H1 (cell line): ENCODE measurements at regions not wholly inside any gene's neighbourhood (a gene's known extent, or its start where the extent isn't known, plus 50 kb on each side); places are given as distances from the start of the nearest gene placed in this dataset.

Source experiments
- CTCF ChIA-PET: fragments of 300-600 bp; sonication (Branson Sonifier 250); formaldehyde crosslinking; loops from one replicate; lab custom pipeline; 2021; ENCODE audit not compliant: partially characterized antibody; lab: Charles Lee
- POLR2A ChIA-PET: fragments of 300-600 bp; sonication (Branson Sonifier 250); formaldehyde crosslinking; loops from one replicate; lab custom pipeline; 2021; ENCODE audit warnings: inconsistent platforms; ENCODE audit not compliant: partially characterized antibody; lab: Charles Lee
- DNase-seq, 2 experiments: peaks; one replicate each; pipeline versions ENCODE4 v3.0.0 to v3.0.0-alpha.2; 2010 to 2022; ENCODE audit warnings: low spot score in 2 of 2, low read depth in 1 of 2, mixed read lengths in 1 of 2
- FAIRE-seq: peaks from 2 replicates; lab custom pipeline; 2011; peaks lifted over from hg19 to GRCh38; lab: Jason Lieb, UNC
- H2AFZ ChIP-seq: 2 replicates; pipeline ENCODE4 v1.8.1; 2012; ENCODE audit warnings: low read length, inconsistent platforms
- H2AK5ac ChIP-seq: 2 replicates; pipeline ENCODE4 v1.6.1; 2013; ENCODE audit warnings: low read depth, low read length
- H2BK120ac ChIP-seq: replicated peaks from 2 replicates; pipeline ENCODE3; 2013; ENCODE audit warnings: low read depth, low read length, inconsistent platforms
- H2BK12ac ChIP-seq: 2 replicates; pipeline ENCODE4 v1.6.1; 2013; ENCODE audit warnings: low read depth, low read length
- H2BK15ac ChIP-seq: 2 replicates; pipeline ENCODE4 v1.6.1; 2013; ENCODE audit warnings: low read length
- H2BK20ac ChIP-seq: 2 replicates; pipeline ENCODE4 v1.6.1; 2013; ENCODE audit warnings: low read length
- H2BK5ac ChIP-seq: 2 replicates; pipeline ENCODE4 v1.6.1; 2013; ENCODE audit warnings: low read depth, low read length
- H3K14ac ChIP-seq: 2 replicates; pipeline ENCODE4 v1.6.1; 2013; ENCODE audit warnings: inconsistent platforms; ENCODE audit not compliant: insufficient read length
- H3K18ac ChIP-seq: 2 replicates; pipeline ENCODE4 v1.6.1; 2013; ENCODE audit warnings: low read length; ENCODE audit errors: extremely low read depth
- H3K23ac ChIP-seq: 2 replicates; pipeline ENCODE4 v1.6.1; 2013; ENCODE audit warnings: inconsistent platforms; ENCODE audit not compliant: insufficient read length
- H3K23me2 ChIP-seq: 2 replicates; pipeline ENCODE4 v1.6.1; 2013; ENCODE audit warnings: low read depth, low read length
- H3K27ac ChIP-seq: 2 replicates; pipeline ENCODE4 v1.6.1; 2011; ENCODE audit warnings: low read depth, low read length, inconsistent platforms
- H3K27me3 ChIP-seq, 4 experiments: replicated peaks in 1 of 4; 1 replicate in 1 of 4; 2 replicates in 3 of 4; pipeline versions ENCODE4 v1.6.1 to v1.8.1; 2011 to 2013; ENCODE audit warnings: low read length in 3 of 4, mild to moderate bottlenecking in 3 of 4, inconsistent platforms in 2 of 4, mixed read lengths in 2 of 4, moderate library complexity in 1 of 4; ENCODE audit not compliant: control insufficient read depth in 3 of 4, insufficient read depth in 3 of 4; ENCODE audit errors: extremely low read depth in 1 of 4
- H3K36me3 ChIP-seq, 4 experiments: 2 replicates each; pipeline versions ENCODE4 v1.6.1 to v1.8.1; 2011 to 2013; ENCODE audit warnings: mild to moderate bottlenecking in 4 of 4, low read length in 3 of 4, moderate library complexity in 2 of 4, control low read depth in 1 of 4, inconsistent platforms in 1 of 4; ENCODE audit not compliant: insufficient read depth in 4 of 4, control insufficient read depth in 2 of 4
- H3K4ac ChIP-seq: replicated peaks from 2 replicates; pipeline ENCODE3; 2013; ENCODE audit warnings: low read length, low read depth, mixed read lengths, inconsistent platforms; ENCODE audit not compliant: insufficient read length
- H3K4me1 ChIP-seq, 4 experiments: replicated peaks in 1 of 4; 1 replicate in 1 of 4; 2 replicates in 3 of 4; pipeline versions ENCODE4 v1.6.1 to v1.8.1; 2011 to 2013; ENCODE audit warnings: low read length in 3 of 4, inconsistent platforms in 2 of 4, mixed read lengths in 1 of 4; ENCODE audit not compliant: insufficient read depth in 4 of 4, control insufficient read depth in 3 of 4
- H3K4me2 ChIP-seq, 2 experiments: 2 replicates each; pipeline versions ENCODE4 v1.6.1 to v1.8.1; 2011 to 2013; ENCODE audit warnings: low read depth in 2 of 2, low read length in 2 of 2, control low read depth in 1 of 2, inconsistent platforms in 1 of 2, mild to moderate bottlenecking in 1 of 2; ENCODE audit not compliant: insufficient read depth in 1 of 2
- H3K4me3 ChIP-seq, 4 experiments: fragments of 200-600, 300-600 bp in 1 of 4; sonication (generic), shearing (Covaris generic), sonication (Bioruptor Twin) in 1 of 4; 2 replicates each; pipeline versions ENCODE4 v1.5.1 to v1.8.1; 2011 to 2016; ENCODE audit warnings: low read length in 4 of 4, low read depth in 3 of 4, control low read depth in 2 of 4, inconsistent platforms in 2 of 4, mild to moderate bottlenecking in 2 of 4, mixed read lengths in 1 of 4, moderate library complexity in 1 of 4; ENCODE audit not compliant: insufficient read depth in 2 of 4; ENCODE audit errors: extremely low read depth in 1 of 4
- H3K56ac ChIP-seq: replicated peaks from 2 replicates; pipeline ENCODE3; 2013; ENCODE audit warnings: low read depth, mild to moderate bottlenecking, mixed read lengths, low read length, inconsistent platforms; ENCODE audit not compliant: insufficient read length
- H3K79me1 ChIP-seq: 2 replicates; pipeline ENCODE4 v1.6.1; 2013; ENCODE audit warnings: low read depth, low read length, control low read depth
- H3K79me2 ChIP-seq, 2 experiments: 2 replicates each; pipeline versions ENCODE4 v1.6.1 to v1.8.1; 2012 to 2013; ENCODE audit warnings: low read length in 2 of 2, mild to moderate bottlenecking in 2 of 2, inconsistent platforms in 1 of 2; ENCODE audit not compliant: insufficient read depth in 2 of 2, control insufficient read depth in 1 of 2
- H3K9ac ChIP-seq, 4 experiments: replicated peaks in 1 of 4; 1 replicate in 1 of 4; 2 replicates in 3 of 4; pipeline versions ENCODE4 v1.6.1 to v1.8.1; 2011 to 2013; ENCODE audit warnings: low read depth in 3 of 4, low read length in 3 of 4, control low read depth in 2 of 4, mild to moderate bottlenecking in 2 of 4, moderate library complexity in 2 of 4, inconsistent platforms in 1 of 4; ENCODE audit errors: extremely low read depth in 1 of 4
- H3K9me3 ChIP-seq, 2 experiments: 2 replicates each; pipeline versions ENCODE4 v1.6.1 to v1.8.1; 2012 to 2013; ENCODE audit warnings: mild to moderate bottlenecking in 2 of 2, moderate library complexity in 2 of 2, control low read depth in 1 of 2, inconsistent platforms in 1 of 2, low read depth in 1 of 2, low read length in 1 of 2, mixed read lengths in 1 of 2; ENCODE audit not compliant: insufficient read depth in 2 of 2
- H4K20me1 ChIP-seq, 2 experiments: replicated peaks in 1 of 2; 2 replicates each; pipeline versions ENCODE3 to v1.8.1; 2011 to 2013; ENCODE audit warnings: inconsistent platforms in 2 of 2, low read length in 2 of 2, mild to moderate bottlenecking in 1 of 2; ENCODE audit not compliant: insufficient read depth in 2 of 2, control insufficient read depth in 1 of 2
- H4K5ac ChIP-seq: 2 replicates; pipeline ENCODE4 v1.6.1; 2013; ENCODE audit warnings: low read length, low read depth, mixed read lengths, inconsistent platforms; ENCODE audit not compliant: insufficient read length
- H4K8ac ChIP-seq: 2 replicates; pipeline ENCODE4 v1.8.0; 2013; ENCODE audit warnings: mild to moderate bottlenecking, moderate library complexity, low read length, inconsistent platforms; ENCODE audit not compliant: insufficient read depth; ENCODE audit errors: extremely low read depth
- H4K91ac ChIP-seq: replicated peaks from 2 replicates; pipeline ENCODE3; 2013; ENCODE audit warnings: low read length, mixed read lengths, inconsistent platforms; ENCODE audit not compliant: insufficient read length
- JUND ChIP-seq: IDR thresholded peaks from 2 replicates; pipeline ENCODE4 v1.6.1; 2011; ENCODE audit warnings: mild to moderate bottlenecking, improper control_type of control experiment, low read length
- MAX ChIP-seq: IDR thresholded peaks from 2 replicates; pipeline ENCODE4 v1.6.1; 2012; ENCODE audit warnings: inconsistent platforms
- WGBS, 2 experiments: shearing (Covaris generic) in 1 of 2; methylation state at CpG; one replicate each; pipeline versions ENCODE4 v1.1.6 to v1.1.7; 2013 to 2015; ENCODE audit warnings: low lambda C conversion rate in 2 of 2, mixed read lengths in 2 of 2, inconsistent platforms in 1 of 2, low coverage in 1 of 2, missing lambda C conversion rate in 1 of 2; ENCODE audit not compliant: insufficient replicate concordance in 2 of 2, insufficient coverage in 1 of 2, insufficient read length in 1 of 2; ENCODE audit errors: extremely low coverage in 1 of 2, missing lambda C conversion rate in 1 of 2; 5-methylcytosine and 5-hydroxymethylcytosine counted together

- no peak overlapping the region for H3K56ac ChIP-seq
- H3K36me3 ChIP-seq, result no peaks in the 10 kb centered on the region
- H2BK5ac ChIP-seq, result no peak overlapping the region
- WGBS, 2 experiments, result 76% methylated on average over 5 of the region's 5 CpGs; no CpG with 5 or more reads in 1 of the 2 experiments
- H3K9me3 ChIP-seq, result no peaks in the 10 kb centered on the region; a peak in 1 of 4 replicates
- no peaks in the 10 kb centered on the region for H3K79me2 ChIP-seq
- H3K4me1 ChIP-seq, result peaks cover 0 to 6% (median under 1%) of the 10 kb centered on the region in 4 experiments; a peak in 3 of 7 replicates
- no peak overlapping the region for H3K27ac ChIP-seq
- H4K8ac ChIP-seq, result no peak overlapping the region
- no peak overlapping the region for H2BK120ac ChIP-seq
- no peak overlapping the region for H3K14ac ChIP-seq
- no peak overlapping the region for H3K9ac ChIP-seq
- POLR2A ChIA-PET, result no interaction called here
- FAIRE-seq (no peak), DNase-seq (peak in 1 of 2 experiments; percentile 5)
- no peak overlapping the region for H3K23ac ChIP-seq
- no peak overlapping the region for H2BK15ac ChIP-seq
- no peak overlapping the region for H3K4ac ChIP-seq
- no peaks in the 10 kb centered on the region for H3K27me3 ChIP-seq
- no peak overlapping the region for H3K4me2 ChIP-seq
- no peaks in the 10 kb centered on the region for H4K20me1 ChIP-seq
- H2BK20ac ChIP-seq, result no peak overlapping the region
- no peaks in the 10 kb centered on the region for H3K23me2 ChIP-seq
- peak; percentile 46; the same call in 1 of the 2 replicates for TF ChIP-seq JUND
- TF ChIP-seq MAX, result no peak
- no peak overlapping the region for H3K4me3 ChIP-seq
- no peak overlapping the region for H2BK12ac ChIP-seq
- H4K5ac ChIP-seq, result no peak overlapping the region
- CTCF ChIA-PET, result no interaction called here
- no peak overlapping the region for H2AK5ac ChIP-seq
- H2AFZ ChIP-seq, result no peak overlapping the region
- H3K18ac ChIP-seq, result no peak overlapping the region
- H4K91ac ChIP-seq, result no peak overlapping the region
- H3K79me1 ChIP-seq, result no peaks in the 10 kb centered on the region
These were observed 465.0 kb upstream of the ROBO1 start for GRCh38 chr3:80232760-80233159.
